ENCODE measurements at regions not wholly inside any gene's neighbourhood (a gene's known extent, or its start where the extent isn't known, plus 50 kb on each side); places are given as distances from the start of the nearest gene placed in this dataset.
"Not testable (repeated sequence)": the region's sequence is repeated elsewhere in the genome, so short reads cannot be mapped to it uniquely, and the experiment has no call there.

GRCh38 chr12:71385155-71385554 lies 54.4 kb upstream of the LGR5 start:
- DNase-seq: no peak
- Histone ChIP-seq H3K4me2 (ENCODE audit: low read length) (no peak overlapping the region), H4K12ac (ENCODE audit: low read depth, low read length) (no peak overlapping the region), H3K27ac (ENCODE audit: low read depth, low read length) (no peak overlapping the region), H3K79me1 (ENCODE audit: low read length) (no peaks in the 10 kb centered on the region), H4K8ac (ENCODE audit: low read depth, low read length) (no peak overlapping the region), H3K18ac (ENCODE audit: low read length) (no peak overlapping the region), H3K4me1 (ENCODE audit: control insufficient read depth in 1 of 2, insufficient read depth in 2 of 2, low read length in 2 of 2) (no peaks in the 10 kb centered on the region), H3K4me3 (ENCODE audit: low read depth, low read length) (no peak overlapping the region), H2BK5ac (ENCODE audit: low read depth, low read length, poor library complexity) (no peak overlapping the region), H4K91ac (ENCODE audit: low read depth, low read length) (no peak overlapping the region), H3K4ac (ENCODE audit: low read depth, low read length) (no peak overlapping the region), H2AK5ac (ENCODE audit: low read length) (no peak overlapping the region), H3K79me2 (ENCODE audit: control insufficient read depth, insufficient read depth, low read length, poor library complexity) (no peaks in the 10 kb centered on the region), H2BK12ac (ENCODE audit: low read length) (no peak overlapping the region), H3K9me3 (ENCODE audit: insufficient read depth, low read depth, low read length) (no peaks in the 10 kb centered on the region), H3K36me3 (ENCODE audit: control insufficient read depth in 1 of 2, insufficient read depth in 2 of 2, low read length in 2 of 2) (no peaks in the 10 kb centered on the region), H3K23ac (ENCODE audit: low read length) (no peak overlapping the region), H3K9ac (ENCODE audit: low read length) (no peak overlapping the region), H3K14ac (ENCODE audit: low read length) (no peak overlapping the region), H3K27me3 (ENCODE audit: insufficient read depth, low read length) (no peaks in the 10 kb centered on the region), H2AFZ (ENCODE audit: insufficient read depth, low read length, poor library complexity) (no peak overlapping the region), H2BK120ac (ENCODE audit: insufficient read depth, low read length, poor library complexity) (no peak overlapping the region)
- no CpG with 5 or more reads among the region's 1 CpG for WGBS (ENCODE audit: extremely low coverage, insufficient coverage, insufficient read length)

- H3K27me3 ChIP-seq (ENCODE audit: insufficient read depth, low read length); H3K9ac ChIP-seq (ENCODE audit: low read length); H2BK12ac ChIP-seq (ENCODE audit: low read length); H3K4ac ChIP-seq (ENCODE audit: low read depth, low read length); H4K12ac ChIP-seq (ENCODE audit: low read depth, low read length); H3K14ac ChIP-seq (ENCODE audit: low read length); H3K18ac ChIP-seq (ENCODE audit: low read length); H3K9me3 ChIP-seq (ENCODE audit: insufficient read depth, low read depth, low read length); H3K4me2 ChIP-seq (ENCODE audit: low read length); H2BK5ac ChIP-seq (ENCODE audit: low read depth, low read length, poor library complexity); H2BK120ac ChIP-seq (ENCODE audit: insufficient read depth, low read length, poor library complexity); H3K27ac ChIP-seq (ENCODE audit: low read depth, low read length); H2AFZ ChIP-seq (ENCODE audit: insufficient read depth, low read length, poor library complexity); H3K79me1 ChIP-seq (ENCODE audit: low read length); H3K36me3 ChIP-seq (ENCODE audit: control insufficient read depth in 1 of 2, insufficient read depth in 2 of 2, low read length in 2 of 2); H2AK5ac ChIP-seq (ENCODE audit: low read length); H4K8ac ChIP-seq (ENCODE audit: low read depth, low read length); H3K79me2 ChIP-seq (ENCODE audit: control insufficient read depth, insufficient read depth, low read length, poor library complexity); H3K23ac ChIP-seq (ENCODE audit: low read length); H3K4me1 ChIP-seq (ENCODE audit: control insufficient read depth in 1 of 2, insufficient read depth in 2 of 2, low read length in 2 of 2); H3K4me3 ChIP-seq (ENCODE audit: low read depth, low read length); H4K91ac ChIP-seq (ENCODE audit: low read depth, low read length): not testable (repeated sequence)
- WGBS (ENCODE audit: extremely low coverage, insufficient coverage, insufficient read length): no CpG with 5 or more reads among the region's 45 CpGs
- DNase-seq: peak; percentile 60 to 71
These were observed 62.8 kb upstream of the LGR5 start for GRCh38 chr12:71376711-71377355.

- DNase-seq: peak in 1 of 2 donors; percentile 26
- H3K4me3 ChIP-seq (ENCODE audit: low read depth, low read length): no peak overlapping the region
- H2AK5ac ChIP-seq (ENCODE audit: low read length): no peak overlapping the region
- no peak overlapping the region for H3K14ac ChIP-seq (ENCODE audit: low read length)
- H2BK5ac ChIP-seq (ENCODE audit: low read depth, low read length, poor library complexity): no peak overlapping the region
- H2AFZ ChIP-seq (ENCODE audit: insufficient read depth, low read length, poor library complexity): no peak overlapping the region
- no peak overlapping the region for H3K18ac ChIP-seq (ENCODE audit: low read length)
- H3K4ac ChIP-seq (ENCODE audit: low read depth, low read length): no peak overlapping the region
- H4K8ac ChIP-seq (ENCODE audit: low read depth, low read length): no peak overlapping the region
- no peaks in the 10 kb centered on the region for H3K9me3 ChIP-seq (ENCODE audit: insufficient read depth, low read depth, low read length)
- no CpG with 5 or more reads among the region's 2 CpGs for WGBS (ENCODE audit: extremely low coverage, insufficient coverage, insufficient read length)
- no peak overlapping the region for H3K9ac ChIP-seq (ENCODE audit: low read length)
- H2BK12ac ChIP-seq (ENCODE audit: low read length): no peak overlapping the region
- H4K12ac ChIP-seq (ENCODE audit: low read depth, low read length): no peak overlapping the region
- H3K4me1 ChIP-seq (ENCODE audit: control insufficient read depth in 1 of 2, insufficient read depth in 2 of 2, low read length in 2 of 2): no peaks in the 10 kb centered on the region
- H3K4me2 ChIP-seq (ENCODE audit: low read length): no peak overlapping the region
- no peak overlapping the region for H2BK120ac ChIP-seq (ENCODE audit: insufficient read depth, low read length, poor library complexity)
- H4K91ac ChIP-seq (ENCODE audit: low read depth, low read length): no peak overlapping the region
- H3K36me3 ChIP-seq (ENCODE audit: control insufficient read depth in 1 of 2, insufficient read depth in 2 of 2, low read length in 2 of 2): no peaks in the 10 kb centered on the region
- H3K27me3 ChIP-seq (ENCODE audit: insufficient read depth, low read length): no peaks in the 10 kb centered on the region
- H3K23ac ChIP-seq (ENCODE audit: low read length): no peak overlapping the region
- no peaks in the 10 kb centered on the region for H3K79me1 ChIP-seq (ENCODE audit: low read length)
- H3K79me2 ChIP-seq (ENCODE audit: control insufficient read depth, insufficient read depth, low read length, poor library complexity): no peaks in the 10 kb centered on the region
- no peak overlapping the region for H3K27ac ChIP-seq (ENCODE audit: low read depth, low read length)
These were observed 68.5 kb upstream of the LGR5 start for GRCh38 chr12:71371122-71371521.

GRCh38 chr12:71360013-71360412 lies 79.6 kb upstream of the LGR5 start:
- DNase-seq: no peak
- Histone ChIP-seq H3K18ac (ENCODE audit: low read length) (no peak overlapping the region), H2AFZ (ENCODE audit: insufficient read depth, low read length, poor library complexity) (no peak overlapping the region), H3K79me1 (ENCODE audit: low read length) (no peaks in the 10 kb centered on the region), H4K8ac (ENCODE audit: low read depth, low read length) (no peak overlapping the region), H3K9me3 (ENCODE audit: insufficient read depth, low read depth, low read length) (no peaks in the 10 kb centered on the region), H3K4me2 (ENCODE audit: low read length) (no peak overlapping the region), H3K4me3 (ENCODE audit: low read depth, low read length) (no peak overlapping the region), H3K9ac (ENCODE audit: low read length) (no peak overlapping the region), H3K4me1 (ENCODE audit: control insufficient read depth in 1 of 2, insufficient read depth in 2 of 2, low read length in 2 of 2) (no peaks in the 10 kb centered on the region), H3K36me3 (ENCODE audit: control insufficient read depth in 1 of 2, insufficient read depth in 2 of 2, low read length in 2 of 2) (no peaks in the 10 kb centered on the region), H2AK5ac (ENCODE audit: low read length) (no peak overlapping the region), H3K4ac (ENCODE audit: low read depth, low read length) (no peak overlapping the region), H4K91ac (ENCODE audit: low read depth, low read length) (no peak overlapping the region), H3K23ac (ENCODE audit: low read length) (no peak overlapping the region), H2BK120ac (ENCODE audit: insufficient read depth, low read length, poor library complexity) (no peak overlapping the region), H2BK12ac (ENCODE audit: low read length) (no peak overlapping the region), H3K14ac (ENCODE audit: low read length) (no peak overlapping the region), H3K27me3 (ENCODE audit: insufficient read depth, low read length) (no peaks in the 10 kb centered on the region), H3K27ac (ENCODE audit: low read depth, low read length) (no peak overlapping the region), H2BK5ac (ENCODE audit: low read depth, low read length, poor library complexity) (no peak overlapping the region), H4K12ac (ENCODE audit: low read depth, low read length) (no peak overlapping the region), H3K79me2 (ENCODE audit: control insufficient read depth, insufficient read depth, low read length, poor library complexity) (no peaks in the 10 kb centered on the region)
- no CpG with 5 or more reads among the region's 1 CpG for WGBS (ENCODE audit: extremely low coverage, insufficient coverage, insufficient read length)
